Eye (tissue), 1 donor: ENCODE measurements at regions not wholly inside any gene's neighbourhood (a gene's known extent, or its start where the extent isn't known, plus 50 kb on each side); places are given as distances from the start of the nearest gene placed in this dataset.
A peak's percentile ranks its signal among the peaks of the same experiment; 100 is the strongest.

Experiments used
- DNase-seq: peaks from one replicate; pipeline ENCODE4 v3.0.0-alpha.2; 2015

DNA sequence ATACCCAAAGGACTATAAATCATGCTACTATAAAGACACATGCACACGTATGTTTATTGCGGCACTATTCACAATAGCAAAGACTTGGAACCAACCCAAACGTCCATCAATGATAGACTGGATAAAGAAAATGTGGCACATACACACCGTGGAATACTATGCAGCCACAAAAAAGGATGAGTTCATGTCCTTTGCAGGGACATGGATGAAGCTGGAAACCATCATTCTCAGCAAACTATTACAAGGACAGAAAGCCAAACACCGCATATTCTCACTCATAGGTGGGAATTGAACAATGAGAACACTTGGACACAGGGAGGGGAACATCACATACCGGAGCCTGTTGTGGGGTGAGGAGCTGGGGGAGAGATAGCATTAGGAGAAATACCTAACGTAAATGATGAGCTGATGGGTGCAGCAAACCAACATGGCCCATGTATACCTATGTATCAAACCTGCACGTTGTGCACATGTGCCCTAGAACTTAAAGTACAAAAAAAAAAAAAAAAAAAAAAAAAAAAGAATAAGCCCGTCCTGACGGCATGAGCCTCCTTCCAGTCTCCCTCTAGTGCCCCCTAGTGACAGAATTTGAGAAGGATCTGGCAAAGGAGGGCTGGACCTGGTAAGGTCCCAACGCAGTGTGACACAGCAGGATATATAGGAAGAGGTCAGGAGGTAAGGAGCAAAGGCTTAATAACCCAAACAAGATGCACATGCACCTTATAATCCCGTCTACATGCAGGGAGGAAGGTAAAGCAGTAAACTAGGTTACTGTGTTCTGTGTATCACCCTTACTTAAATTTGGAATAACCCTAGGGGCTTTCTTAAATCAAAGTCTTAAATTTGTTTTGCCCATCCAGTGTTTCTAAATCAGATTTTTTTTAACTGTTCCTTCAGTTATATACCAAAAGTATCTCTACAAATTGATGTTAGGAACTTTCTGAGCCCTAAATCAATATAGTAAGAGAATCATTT is 214.8 kb downstream of the UNC5CL start:
- DNase-seq: peak; percentile 83

DNA sequence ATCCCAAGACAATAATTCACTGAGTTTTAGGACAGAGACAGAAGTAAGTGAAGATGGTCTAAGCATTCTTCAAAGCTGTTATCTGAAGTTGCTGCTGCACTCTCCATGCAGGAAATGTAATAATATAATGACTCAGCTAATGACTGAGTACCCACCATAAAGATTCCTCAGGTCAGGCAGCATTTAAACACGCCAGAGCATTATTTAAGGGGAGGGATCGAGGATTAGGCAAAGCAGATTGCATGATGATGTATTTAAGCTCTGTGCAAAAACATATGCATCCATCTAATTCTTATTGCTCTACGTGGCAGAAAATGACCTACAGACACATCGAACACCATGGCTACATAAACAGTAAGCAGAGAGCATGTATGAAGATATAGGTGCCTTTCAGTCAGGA is 216.4 kb downstream of the UNC5CL start:
- no peak for DNase-seq

DNA sequence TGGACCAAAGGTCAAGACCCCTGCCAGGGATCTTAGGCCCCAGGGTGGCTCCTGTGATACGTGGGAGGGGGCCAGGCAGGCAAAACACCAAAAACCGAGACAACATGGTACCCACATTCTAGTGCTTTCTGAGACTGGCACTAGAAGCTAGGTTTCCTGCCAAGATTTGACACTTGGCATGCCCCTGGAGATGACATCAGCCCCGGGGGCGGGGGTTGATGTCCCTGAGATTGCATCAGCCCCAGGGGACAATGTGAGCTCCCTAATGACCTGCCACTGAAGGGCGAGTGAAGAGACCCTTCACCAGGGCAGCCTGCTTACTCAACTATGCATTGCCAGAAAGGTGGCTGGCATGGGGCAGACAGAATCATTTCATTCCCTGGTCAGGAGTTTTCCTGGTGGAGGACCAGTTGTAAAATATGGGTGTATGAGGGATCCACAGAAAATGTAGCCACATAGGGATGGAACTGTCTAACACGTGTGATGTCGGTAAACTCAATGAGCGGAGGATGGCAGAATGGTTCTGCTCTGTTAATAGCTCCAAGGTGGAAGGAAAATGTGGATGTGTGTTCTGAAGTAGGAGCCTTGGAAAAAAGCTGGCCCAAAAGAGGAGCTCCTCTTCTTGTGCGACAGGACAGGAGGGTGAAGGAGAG is 219.7 kb downstream of the UNC5CL start:
- no peak for DNase-seq

DNA sequence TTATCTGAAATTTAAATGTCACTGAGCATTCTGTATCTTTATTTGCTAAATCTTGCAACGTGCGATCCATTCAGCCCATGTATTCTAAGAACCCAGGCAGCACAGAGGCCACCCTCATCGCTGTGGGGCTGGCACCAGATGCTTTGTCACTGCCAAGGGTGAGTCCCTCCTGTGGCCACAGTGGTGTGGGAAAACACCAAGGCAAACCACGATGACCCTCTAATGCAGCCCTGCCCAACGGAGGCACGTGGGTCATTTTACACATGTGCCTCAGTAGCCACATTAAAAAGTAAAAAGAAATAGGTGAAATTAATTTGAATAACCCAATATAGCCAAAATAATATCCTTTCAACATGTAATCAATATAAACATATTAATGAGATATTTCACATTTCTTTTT is 221.7 kb downstream of the UNC5CL start:
- no peak for DNase-seq

DNA sequence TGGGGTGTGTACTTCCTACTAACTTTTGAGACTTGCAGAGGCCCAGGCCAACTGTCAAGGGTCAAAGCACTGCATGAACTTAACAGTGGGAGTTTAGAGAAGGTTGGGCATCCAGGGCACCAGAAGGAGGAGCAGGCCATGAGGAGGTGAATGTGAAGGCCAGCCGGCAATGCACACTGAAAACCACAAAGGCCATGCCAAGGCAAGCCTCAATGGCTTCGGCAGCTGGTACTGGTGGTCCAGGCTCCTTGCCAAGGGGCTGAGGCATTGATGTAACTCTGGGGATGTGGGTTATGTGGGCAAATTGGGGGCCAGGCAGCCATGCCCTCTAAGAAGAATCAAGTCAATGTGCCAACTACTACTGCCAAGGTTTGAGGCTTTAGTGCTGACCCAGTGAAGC is 222.4 kb downstream of the UNC5CL start:
- DNase-seq: no peak

- no peak for DNase-seq
Observed at GRCh38 chr6:40815731-40816130, 223.3 kb downstream of the UNC5CL start.

DNA sequence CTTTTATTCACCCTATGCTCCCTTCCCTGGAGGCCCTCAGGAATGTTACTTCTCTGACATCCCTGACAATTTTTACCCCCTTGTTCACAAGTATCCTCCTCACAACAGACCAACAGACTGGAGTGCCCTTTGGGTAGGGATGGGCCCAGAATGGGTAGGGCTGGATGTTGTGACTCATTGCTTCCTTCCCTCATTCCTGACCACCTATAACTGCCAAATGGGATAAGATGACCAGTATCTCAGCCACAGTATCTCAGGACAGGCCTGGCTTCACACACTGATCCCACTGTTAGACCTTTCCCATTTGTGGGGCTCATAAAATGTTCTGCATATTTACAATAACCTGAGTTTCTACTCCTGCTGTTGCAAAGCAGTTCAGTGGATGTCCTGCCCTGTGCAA is 223.0 kb upstream of the LRFN2 start:
- no peak for DNase-seq

DNA sequence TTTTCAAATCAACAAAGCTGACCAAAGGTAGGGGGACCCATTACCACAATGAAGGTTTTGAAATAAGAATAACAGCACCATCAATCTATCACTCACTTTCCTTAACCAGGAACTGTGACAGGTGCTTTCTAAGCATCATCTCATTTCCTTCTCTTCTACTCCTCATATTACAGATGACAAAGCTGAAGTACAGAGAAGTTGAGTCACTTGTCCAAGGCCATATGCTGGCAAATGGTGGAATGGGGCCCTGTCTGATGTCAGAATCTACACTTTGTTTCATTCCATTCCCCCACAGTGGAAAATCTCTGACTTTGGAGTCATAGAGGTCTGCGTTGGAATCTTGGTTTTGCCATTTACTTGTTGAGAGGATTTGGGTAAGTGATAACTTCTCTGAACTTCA is 222.5 kb upstream of the LRFN2 start:
- DNase-seq: no peak

DNA sequence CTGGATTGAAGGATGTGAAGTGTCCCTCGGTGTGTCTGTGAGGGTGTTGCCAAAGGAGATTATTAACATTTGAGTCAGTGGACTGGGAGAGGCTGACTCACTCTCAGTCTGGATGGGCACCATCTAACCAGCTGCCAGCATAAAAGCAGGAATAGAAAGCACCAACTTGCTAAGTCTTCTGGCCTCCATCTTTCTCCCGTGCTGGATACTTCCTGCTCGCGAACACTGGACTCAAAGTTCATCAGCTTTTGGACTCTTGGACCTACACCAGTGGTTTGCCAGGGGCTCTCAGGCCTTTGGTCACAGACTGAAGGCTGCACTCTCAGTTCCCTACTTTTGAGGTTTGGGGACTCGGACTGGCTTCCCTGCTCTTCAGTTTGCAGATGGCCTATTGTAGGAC is 220.3 kb upstream of the LRFN2 start:
- no peak for DNase-seq

- no peak for DNase-seq
Observed at GRCh38 chr6:40806256-40806864, 219.2 kb upstream of the LRFN2 start.

DNA sequence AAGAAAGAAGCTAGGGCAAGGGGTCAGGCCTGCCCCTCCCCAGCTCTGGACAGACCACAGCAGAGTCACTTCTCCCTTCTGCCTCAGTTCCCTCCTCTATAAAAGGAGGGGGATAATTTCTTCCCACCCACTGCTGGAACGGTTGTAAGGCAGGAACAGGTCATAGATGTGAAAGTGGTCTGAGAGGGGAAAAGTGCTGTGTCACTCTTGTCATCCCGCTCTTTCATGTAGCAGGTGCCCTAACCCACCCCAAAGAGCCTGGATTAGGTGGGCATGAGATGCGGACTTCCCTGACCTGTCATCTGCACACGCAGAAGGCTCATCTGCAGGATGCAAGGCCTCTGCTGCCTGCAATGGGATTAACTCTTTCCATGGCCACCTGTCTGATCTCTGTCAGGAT is 218.2 kb upstream of the LRFN2 start:
- no peak for DNase-seq

DNA sequence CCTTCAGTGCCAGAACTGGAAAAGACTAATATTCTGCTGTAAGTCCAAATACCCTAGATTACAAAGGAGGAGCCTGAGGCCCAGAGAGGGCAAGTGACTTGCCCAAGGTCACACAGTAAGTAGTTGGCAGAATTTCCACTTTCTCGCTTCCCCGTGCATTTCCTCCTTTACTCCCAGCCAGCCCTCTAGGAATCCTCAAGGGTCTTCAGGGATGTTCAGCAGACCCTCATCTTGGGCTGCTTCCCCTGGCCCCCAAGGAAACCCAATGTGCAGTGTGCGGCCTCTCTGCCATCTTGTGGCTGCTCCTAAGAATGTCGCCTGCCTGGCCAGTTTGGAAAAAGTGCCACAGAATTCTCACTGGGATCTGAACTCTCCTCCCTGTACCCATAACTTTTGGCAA is 217.7 kb upstream of the LRFN2 start:
- no peak for DNase-seq

DNA sequence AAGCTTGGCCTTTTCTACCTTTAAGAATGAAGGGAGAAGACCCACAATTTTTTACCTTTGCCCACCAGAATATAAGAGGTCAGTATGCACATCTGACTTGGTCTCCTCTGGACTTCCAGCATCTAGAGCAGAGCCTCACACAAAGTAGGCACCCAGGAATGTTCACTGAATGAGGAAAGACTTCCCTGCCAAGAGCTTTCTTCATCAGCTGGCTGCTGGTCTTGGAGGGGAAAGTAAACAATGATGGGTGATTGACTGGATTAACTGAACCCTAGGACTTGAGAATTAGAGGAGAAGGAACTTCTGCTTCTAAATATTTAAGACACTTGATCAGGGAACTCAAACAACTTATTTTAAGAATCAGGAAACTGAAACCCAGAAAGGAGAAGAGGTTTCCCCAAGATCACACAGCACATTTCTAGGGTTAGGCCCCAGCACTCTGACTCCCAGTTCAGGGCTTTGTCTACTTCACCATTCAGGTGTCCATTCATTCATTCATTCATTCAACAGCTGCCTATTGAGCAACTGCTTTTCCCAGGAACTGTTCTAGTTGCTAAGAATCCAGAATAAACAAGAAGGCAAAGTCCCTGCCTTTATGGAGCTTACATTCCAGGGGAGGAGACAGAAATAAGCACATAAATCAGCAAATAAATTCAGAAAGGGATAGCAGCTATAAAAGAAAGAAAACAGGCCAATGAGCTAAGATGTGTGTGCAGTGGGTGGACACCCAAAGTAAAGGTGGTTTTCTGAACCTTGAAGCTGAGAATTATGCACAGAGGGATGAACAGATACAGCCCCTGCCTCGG is 216.9 kb upstream of the LRFN2 start:
- DNase-seq: no peak

- DNase-seq: no peak
Observed at GRCh38 chr6:40802481-40802880, 215.3 kb upstream of the LRFN2 start.

DNA sequence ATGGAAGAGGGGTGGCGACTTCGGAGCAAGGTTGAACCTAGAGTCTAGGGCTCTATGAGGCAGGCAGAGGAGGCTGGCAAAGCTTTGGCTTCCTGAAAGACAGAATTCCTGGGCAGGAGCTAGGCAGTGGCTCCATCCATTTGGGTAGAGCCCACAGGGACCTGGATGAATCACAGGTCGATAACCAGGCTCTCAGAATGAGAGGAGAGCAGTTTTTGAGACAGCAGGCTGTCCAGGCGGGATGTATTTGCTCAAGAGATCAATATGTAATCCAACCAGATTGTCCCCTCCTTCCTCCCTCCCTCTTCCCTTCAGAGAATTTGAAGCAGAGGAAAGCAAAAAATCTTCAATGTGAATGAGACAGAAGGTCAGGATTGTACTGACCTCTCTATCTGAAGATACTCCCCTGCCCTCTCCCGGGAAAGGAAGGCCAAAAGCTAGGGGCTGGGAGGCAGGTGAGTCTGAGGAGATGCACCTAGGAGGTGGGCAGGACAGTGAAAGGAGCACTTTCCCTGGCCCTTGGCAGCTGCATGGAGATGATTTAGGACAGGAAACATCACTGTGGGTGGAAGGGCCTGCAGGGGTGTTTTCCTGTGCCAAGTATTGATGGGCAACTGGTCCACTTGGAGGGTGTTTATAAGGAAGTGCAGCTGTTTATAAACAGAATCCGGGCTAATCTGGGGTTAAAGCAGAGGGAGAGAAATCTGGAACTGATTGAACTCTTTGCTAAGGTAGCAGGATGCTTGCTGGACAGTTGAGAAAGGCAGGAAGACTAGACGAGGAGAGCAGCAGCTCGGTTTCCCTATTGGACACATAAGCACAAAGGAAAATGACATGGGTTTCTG is 212.4 kb upstream of the LRFN2 start:
- peak; percentile 24 for DNase-seq

DNA sequence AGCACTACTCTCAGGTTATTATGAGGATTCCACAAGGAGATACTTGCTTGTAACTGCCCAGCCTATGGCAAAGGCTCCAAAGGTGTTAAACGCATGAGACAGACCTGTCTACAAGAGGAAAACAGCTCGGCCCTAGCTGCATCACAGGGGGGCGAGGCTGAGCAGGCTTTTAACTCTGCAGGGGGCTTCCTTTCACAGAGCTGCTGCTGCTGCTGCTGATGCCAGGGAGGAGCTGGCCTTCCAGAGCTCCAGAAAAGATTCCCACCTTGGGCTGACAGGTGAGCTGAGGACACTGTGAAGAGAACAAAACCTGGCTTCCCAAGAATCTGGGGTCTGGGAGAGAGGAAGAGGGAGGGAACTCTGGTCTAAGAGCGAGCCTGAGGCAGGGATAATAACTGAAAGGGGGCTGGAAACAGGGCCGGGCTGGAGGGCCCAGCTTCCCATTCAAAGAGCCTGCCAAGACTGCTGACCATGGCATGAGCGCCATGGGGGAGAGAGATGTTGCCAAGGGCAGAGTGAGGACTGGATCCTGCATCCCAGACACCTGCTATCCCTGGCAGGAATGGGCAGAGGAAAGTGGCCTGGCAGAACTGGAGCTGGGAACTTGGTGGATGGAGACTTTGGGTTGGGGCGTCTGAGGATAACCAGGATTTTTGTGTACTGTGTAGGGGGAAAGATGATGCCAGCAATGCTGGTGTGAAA is 211.1 kb upstream of the LRFN2 start:
- no peak for DNase-seq

- DNase-seq: peak; percentile 64
Observed at GRCh38 chr6:40796260-40797221, 209.4 kb upstream of the LRFN2 start.

GRCh38 chr6:40794586-40794985 is 207.4 kb upstream of the LRFN2 start:
- no peak for DNase-seq

- DNase-seq: no peak
Observed at GRCh38 chr6:40792183-40792582, 205.0 kb upstream of the LRFN2 start.

GRCh38 chr6:40791004-40791403 is 203.8 kb upstream of the LRFN2 start:
- DNase-seq: no peak
